HEK293T (cell line): ENCODE measurements at regions not wholly inside any gene's neighbourhood (a gene's known extent, or its start where the extent isn't known, plus 50 kb on each side); places are given as distances from the start of the nearest gene placed in this dataset.

Experiments used
- CTCF ChIA-PET: fragments of 350-600 bp; formaldehyde crosslinking; extraction: SDS; loops from one replicate; lab custom pipeline; 2021; ENCODE audit warnings: antibody characterized with exemption, inconsistent platforms; lab: Yijun Ruan, JAX
- POLR2A ChIA-PET: fragments of 350-600 bp; formaldehyde crosslinking; extraction: SDS; loops from one replicate; lab custom pipeline; 2020; ENCODE audit warnings: antibody characterized with exemption, inconsistent platforms; lab: Yijun Ruan, JAX
- DNase-seq: peaks from one replicate; pipeline ENCODE4 v3.0.0; 2012; ENCODE audit warnings: mixed read lengths; ENCODE audit errors: extremely low spot score
- ARNT ChIP-seq: fragments of 450-650 bp; IDR thresholded peaks from 2 replicates; pipeline ENCODE4 v1.6.1; 2017; ENCODE audit warnings: mild to moderate bottlenecking
- BHLHE40 ChIP-seq: fragments of 450-650 bp; IDR thresholded peaks from 2 replicates; pipeline ENCODE4 v1.6.1; 2016; ENCODE audit warnings: mild to moderate bottlenecking, moderate library complexity, borderline replicate concordance
- CTBP1 ChIP-seq: fragments of 450-650 bp; IDR thresholded peaks from 2 replicates; pipeline ENCODE4 v1.6.1; 2016; ENCODE audit warnings: borderline replicate concordance
- ELF4 ChIP-seq: fragments of 450-650 bp; IDR thresholded peaks from 2 replicates; pipeline ENCODE4 v1.6.1; 2017; ENCODE audit warnings: antibody characterized with exemption
- FOXA1 ChIP-seq: fragments of 450-650 bp; IDR thresholded peaks from 2 replicates; pipeline ENCODE4 v1.6.1; 2016; ENCODE audit warnings: mild to moderate bottlenecking
- FOXK2 ChIP-seq: fragments of 450-650 bp; IDR thresholded peaks from 2 replicates; pipeline ENCODE4 v1.6.1; 2016; ENCODE audit warnings: mild to moderate bottlenecking
- FOXM1 ChIP-seq: fragments of 450-650 bp; IDR thresholded peaks from 2 replicates; pipeline ENCODE4 v1.6.1; 2017; ENCODE audit warnings: mild to moderate bottlenecking, borderline replicate concordance
- HDGF ChIP-seq: fragments of 450-650 bp; IDR thresholded peaks from 2 replicates; pipeline ENCODE4 v1.6.1; 2017; ENCODE audit warnings: antibody characterized with exemption, borderline replicate concordance
- L3MBTL2 ChIP-seq: fragments of 450-650 bp; conservative IDR thresholded peaks from 2 replicates; pipeline ENCODE4 v1.6.1; 2016; ENCODE audit warnings: mild to moderate bottlenecking
- LEF1 ChIP-seq: fragments of 450-650 bp; IDR thresholded peaks from 2 replicates; pipeline ENCODE4 v1.6.1; 2017; ENCODE audit warnings: mild to moderate bottlenecking, borderline replicate concordance
- NFRKB ChIP-seq: fragments of 450-650 bp; IDR thresholded peaks from 2 replicates; pipeline ENCODE4 v1.6.1; 2016; ENCODE audit warnings: mild to moderate bottlenecking, moderate library complexity
- SP1 ChIP-seq: fragments of 450-650 bp; IDR thresholded peaks from 2 replicates; pipeline ENCODE4 v1.6.1; 2017
- SUZ12 ChIP-seq: fragments of 450-650 bp; IDR thresholded peaks from 2 replicates; pipeline ENCODE4 v1.6.1; 2016; ENCODE audit warnings: mild to moderate bottlenecking
- TARDBP ChIP-seq: fragments of 450-650 bp; IDR thresholded peaks from 2 replicates; pipeline ENCODE4 v1.6.1; 2016
- ZNF384 ChIP-seq: fragments of 450-650 bp; IDR thresholded peaks from 2 replicates; pipeline ENCODE4 v1.6.1; 2016
- TF ChIP-seq, protein P1 (sequence below): fragments of 450-650 bp; IDR thresholded peaks from 2 replicates; pipeline ENCODE4 v1.6.1; 2016

DNA sequence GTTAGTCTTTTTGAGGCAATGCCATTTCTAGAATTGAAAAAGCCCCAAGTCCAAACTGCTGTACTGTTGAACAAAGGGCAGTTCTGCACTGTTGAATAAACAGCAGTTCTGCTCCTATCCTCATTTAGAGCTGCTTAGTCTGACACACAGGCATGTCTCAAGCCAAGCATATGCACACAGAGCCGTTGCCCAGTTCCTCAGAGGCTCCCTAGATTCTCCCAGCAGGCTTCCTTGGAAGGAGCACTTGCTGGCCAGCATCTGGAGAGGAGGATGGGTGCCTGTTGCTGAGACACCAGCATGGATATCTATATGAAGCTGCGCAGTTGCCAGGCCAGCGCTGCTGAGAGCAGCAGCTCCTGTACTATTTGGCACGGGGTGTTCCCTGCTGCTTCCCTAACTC, 138.3 kb upstream of the USP38 start:
- TF ChIP-seq SP1 (no peak), FOXK2 (no peak), NFRKB (no peak), FOXM1 (no peak), CTBP1 (no peak), FOXA1 (no peak), TARDBP (no peak), L3MBTL2 (no peak), ZNF384 (no peak), ARNT (no peak), HDGF (no peak), LEF1 (no peak), SUZ12 (no peak), ELF4 (no peak), BHLHE40 (no peak)
- TF ChIP-seq, protein P1, sequence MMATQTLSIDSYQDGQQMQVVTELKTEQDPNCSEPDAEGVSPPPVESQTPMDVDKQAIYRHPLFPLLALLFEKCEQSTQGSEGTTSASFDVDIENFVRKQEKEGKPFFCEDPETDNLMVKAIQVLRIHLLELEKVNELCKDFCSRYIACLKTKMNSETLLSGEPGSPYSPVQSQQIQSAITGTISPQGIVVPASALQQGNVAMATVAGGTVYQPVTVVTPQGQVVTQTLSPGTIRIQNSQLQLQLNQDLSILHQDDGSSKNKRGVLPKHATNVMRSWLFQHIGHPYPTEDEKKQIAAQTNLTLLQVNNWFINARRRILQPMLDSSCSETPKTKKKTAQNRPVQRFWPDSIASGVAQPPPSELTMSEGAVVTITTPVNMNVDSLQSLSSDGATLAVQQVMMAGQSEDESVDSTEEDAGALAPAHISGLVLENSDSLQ, result no peak
- POLR2A ChIA-PET, result no interaction called here
- DNase-seq, result no peak
- CTCF ChIA-PET, result no interaction called here

GRCh38 chr4:143046906-143047305, 137.8 kb upstream of the USP38 start:
- ChIA-PET CTCF (no interaction called here), POLR2A (no interaction called here)
- TF ChIP-seq SP1, result no peak
- TF ChIP-seq SUZ12, result no peak
- TF ChIP-seq ARNT, result no peak
- TF ChIP-seq ELF4, result no peak
- no peak for TF ChIP-seq TARDBP
- no peak for TF ChIP-seq CTBP1
- TF ChIP-seq FOXM1, result no peak
- TF ChIP-seq L3MBTL2, result no peak
- DNase-seq, result no peak

DNA sequence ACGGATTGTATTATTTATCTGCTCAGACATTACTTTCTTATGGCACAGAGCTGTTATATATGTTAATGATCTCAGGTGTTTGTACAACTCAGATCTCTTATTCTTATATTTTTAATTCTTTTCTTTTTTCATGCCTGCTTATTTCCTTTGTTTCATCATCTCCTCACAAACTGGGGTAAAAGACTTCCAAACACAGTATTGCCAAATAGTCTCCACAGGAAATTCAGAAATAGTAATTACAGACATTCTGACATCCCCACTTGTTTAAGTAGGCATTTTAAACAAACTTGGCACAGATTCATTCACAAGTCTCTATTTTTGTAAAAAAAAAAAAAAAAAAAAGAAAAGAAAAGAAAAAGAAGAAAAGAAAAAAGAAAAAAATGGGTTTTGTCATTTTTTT, 129.7 kb upstream of the USP38 start:
- ChIA-PET POLR2A (no interaction called here), CTCF (no interaction called here)

GRCh38 chr4:143055997-143056396, 128.7 kb upstream of the USP38 start:
- CTCF ChIA-PET, result no interaction called here
- POLR2A ChIA-PET, result no interaction called here
- no peak for DNase-seq
- TF ChIP-seq ELF4, result no peak
- TF ChIP-seq L3MBTL2, result no peak
- no peak for TF ChIP-seq BHLHE40
- no peak for TF ChIP-seq LEF1
- no peak for TF ChIP-seq ARNT

More for the DNA sequence above, 129.7 kb upstream of the USP38 start:
- TF ChIP-seq L3MBTL2 (no peak), SUZ12 (no peak), CTBP1 (no peak), FOXK2 (no peak), FOXM1 (no peak), FOXA1 (no peak), SP1 (no peak), ARNT (no peak), ZNF384 (no peak), HDGF (no peak), TARDBP (no peak), ELF4 (no peak), NFRKB (no peak), BHLHE40 (no peak), LEF1 (no peak)
- TF ChIP-seq, protein P1, result no peak
- DNase-seq, result no peak

DNA sequence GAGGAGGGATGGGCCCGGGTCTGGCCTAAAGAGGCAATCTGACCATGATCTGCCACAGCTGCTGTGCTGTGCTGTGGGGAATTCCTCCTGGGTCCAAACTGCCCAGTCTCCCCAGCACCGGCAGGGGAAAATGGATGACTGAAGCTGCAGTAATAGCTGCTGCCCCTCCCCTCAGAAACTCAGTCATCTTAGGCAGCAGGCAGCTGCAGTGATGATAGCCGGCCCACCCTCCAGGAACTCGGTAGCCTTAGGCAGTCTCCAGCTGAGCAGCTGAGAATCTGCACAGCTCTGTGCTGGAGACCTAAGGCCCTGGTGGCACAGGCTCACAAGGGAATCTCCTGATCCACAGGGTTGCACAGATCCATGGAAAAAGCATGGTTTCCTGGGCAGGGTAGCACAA, 113.4 kb upstream of the USP38 start:
- POLR2A ChIA-PET, result no interaction called here
- no peak for DNase-seq
- CTCF ChIA-PET, result interaction anchor here (0.6 kb wide), 1 partner anchor 13 kb away, joined by 4 read pairs; no protein-coding TSS in a partner anchor
- TF ChIP-seq TARDBP, result no peak
- TF ChIP-seq FOXA1, result no peak
- no peak for TF ChIP-seq FOXM1
- no peak for TF ChIP-seq ARNT
- no peak for TF ChIP-seq LEF1
- TF ChIP-seq ELF4, result no peak
- no peak for TF ChIP-seq NFRKB
- TF ChIP-seq HDGF, result no peak
- TF ChIP-seq BHLHE40, result no peak
- no peak for TF ChIP-seq SUZ12

GRCh38 chr4:143076723-143077122, 108.0 kb upstream of the USP38 start:
- no peak for TF ChIP-seq FOXK2
- no peak for TF ChIP-seq HDGF
- TF ChIP-seq CTBP1, result no peak
- no peak for TF ChIP-seq BHLHE40
- TF ChIP-seq FOXA1, result no peak
- TF ChIP-seq SUZ12, result no peak
- no peak for TF ChIP-seq ELF4
- no peak for TF ChIP-seq ARNT
- ChIA-PET CTCF (interaction anchor here (1.1 kb wide), 1 partner anchor 33 kb away, joined by 3 read pairs; no protein-coding TSS in a partner anchor), POLR2A (no interaction called here)
- DNase-seq, result no peak

- TF ChIP-seq CTBP1, result no peak
- TF ChIP-seq FOXA1, result no peak
- no peak for TF ChIP-seq FOXK2
- no peak for TF ChIP-seq LEF1
- TF ChIP-seq FOXM1, result no peak
- TF ChIP-seq NFRKB, result no peak
- no peak for TF ChIP-seq HDGF
- DNase-seq, result no peak
- ChIA-PET CTCF (interaction anchor here (0.7 kb wide), 1 partner anchor 10 kb away, joined by 4 read pairs; no protein-coding TSS in a partner anchor), POLR2A (no interaction called here)
Observed at GRCh38 chr4:143082701-143083100, 102.0 kb upstream of the USP38 start.
